Neuronal stem cell (in vitro differentiated cells): ENCODE measurements at regions not wholly inside any gene's neighbourhood (a gene's known extent, or its start where the extent isn't known, plus 50 kb on each side); places are given as distances from the start of the nearest gene placed in this dataset.

Experiments
- DNase-seq: peaks from one replicate; pipeline ENCODE4 v3.0.0-alpha.2; 2013; ENCODE audit warnings: low spot score
- H2AFZ ChIP-seq: one replicate; pipeline ENCODE4 v1.6.1; 2013; ENCODE audit warnings: mild to moderate bottlenecking, low read length, inconsistent platforms
- H2AK5ac ChIP-seq: 2 replicates; pipeline ENCODE4 v1.6.1; 2013; ENCODE audit warnings: low read depth, mild to moderate bottlenecking, inconsistent platforms, low read length, moderate library complexity, mixed read lengths
- H2BK120ac ChIP-seq: 2 replicates; pipeline ENCODE4 v1.6.1; 2013; ENCODE audit warnings: low read depth, mild to moderate bottlenecking, inconsistent platforms, low read length, moderate library complexity, mixed read lengths
- H2BK12ac ChIP-seq: one replicate; pipeline ENCODE4 v1.6.1; 2013; ENCODE audit warnings: low read length, inconsistent platforms
- H2BK15ac ChIP-seq: 2 replicates; pipeline ENCODE4 v1.6.1; 2013; ENCODE audit warnings: mild to moderate bottlenecking, low read length, inconsistent platforms, mixed read lengths
- H2BK5ac ChIP-seq: one replicate; pipeline ENCODE4 v1.6.1; 2013; ENCODE audit warnings: inconsistent platforms, mild to moderate bottlenecking, low read length, moderate library complexity
- H3K14ac ChIP-seq: one replicate; pipeline ENCODE4 v1.6.1; 2013; ENCODE audit warnings: low read length, inconsistent platforms
- H3K18ac ChIP-seq: 2 replicates; pipeline ENCODE4 v1.6.1; 2013; ENCODE audit warnings: low read length, inconsistent platforms
- H3K23ac ChIP-seq: 2 replicates; pipeline ENCODE4 v1.6.1; 2013; ENCODE audit warnings: low read depth, mild to moderate bottlenecking, mixed read lengths, low read length, inconsistent platforms; ENCODE audit not compliant: poor library complexity
- H3K27ac ChIP-seq: replicated peaks from 3 replicates; pipeline ENCODE4 v1.5.1; 2013; ENCODE audit warnings: low read length, inconsistent platforms
- H3K27me3 ChIP-seq, 3 experiments: 2 replicates each; pipeline ENCODE4 v1.6.1; 2013; ENCODE audit warnings: low read length in 3 of 3, mild to moderate bottlenecking in 2 of 3, inconsistent platforms in 1 of 3, low read depth in 1 of 3, mixed read lengths in 1 of 3, moderate library complexity in 1 of 3; ENCODE audit not compliant: control insufficient read depth in 3 of 3, insufficient read depth in 3 of 3
- H3K36me3 ChIP-seq, 2 donors: replicated peaks in 1 of 2; 2 replicates each; pipeline ENCODE4 v1.6.1; 2013; ENCODE audit warnings: low read length in 2 of 2; ENCODE audit not compliant: control insufficient read depth in 2 of 2, insufficient read depth in 2 of 2
- H3K4ac ChIP-seq: 2 replicates; pipeline ENCODE4 v1.6.1; 2013; ENCODE audit warnings: inconsistent platforms, mild to moderate bottlenecking, low read length, moderate library complexity
- H3K4me1 ChIP-seq, 2 donors: 1 replicate in 1 of 2; 2 replicates in 1 of 2; pipeline ENCODE4 v1.6.1; 2013; ENCODE audit warnings: low read length in 2 of 2, low read depth in 1 of 2; ENCODE audit not compliant: control insufficient read depth in 2 of 2, insufficient read depth in 1 of 2
- H3K4me2 ChIP-seq: one replicate; pipeline ENCODE4 v1.6.1; 2013; ENCODE audit warnings: mild to moderate bottlenecking, low read length, inconsistent platforms; ENCODE audit not compliant: insufficient read depth, poor library complexity, severe bottlenecking
- H3K4me3 ChIP-seq, 2 donors: 2 replicates each; pipeline ENCODE4 v1.5.1; 2013; ENCODE audit warnings: low read length in 2 of 2, mild to moderate bottlenecking in 2 of 2, inconsistent platforms in 1 of 2, moderate library complexity in 1 of 2
- H3K79me1 ChIP-seq: one replicate; pipeline ENCODE4 v1.6.1; 2013; ENCODE audit warnings: low read depth, mild to moderate bottlenecking, inconsistent platforms, low read length, moderate library complexity
- H3K9ac ChIP-seq: one replicate; pipeline ENCODE4 v1.6.1; 2013; ENCODE audit warnings: mild to moderate bottlenecking, low read depth, low read length, inconsistent platforms; ENCODE audit not compliant: poor library complexity
- H3K9me3 ChIP-seq, 2 donors: replicated peaks in 1 of 2; 2 replicates each; pipeline versions ENCODE3 to v1.6.1; 2013; ENCODE audit warnings: low read length in 2 of 2, mild to moderate bottlenecking in 2 of 2, inconsistent platforms in 1 of 2, low read depth in 1 of 2, mixed read lengths in 1 of 2, moderate library complexity in 1 of 2; ENCODE audit not compliant: control insufficient read depth in 2 of 2, insufficient read depth in 1 of 2
- H4K8ac ChIP-seq: one replicate; pipeline ENCODE4 v1.6.1; 2013; ENCODE audit warnings: low read depth, mild to moderate bottlenecking, inconsistent platforms, low read length, moderate library complexity
- H4K91ac ChIP-seq: one replicate; pipeline ENCODE4 v1.6.1; 2013; ENCODE audit warnings: low read length, low read depth, mild to moderate bottlenecking, inconsistent platforms; ENCODE audit not compliant: poor library complexity
- WGBS, 2 donors: extraction: QIAGEN DNeasy Blood & Tissue Kit; methylation state at CpG; one replicate each; pipeline ENCODE4 v1.1.7; 2013; ENCODE audit warnings: missing lambda C conversion rate in 2 of 2, mixed read lengths in 1 of 2; ENCODE audit not compliant: insufficient read length in 2 of 2, insufficient replicate concordance in 1 of 2; ENCODE audit errors: extremely low coverage in 2 of 2; 5-methylcytosine and 5-hydroxymethylcytosine counted together

GRCh38 chr2:212931271-212931670 is 220.1 kb downstream of the IKZF2 start:
- H2BK120ac ChIP-seq, result no peak overlapping the region
- peaks cover 0 to 5% of the 10 kb centered on the region in 2 donors for H3K4me1 ChIP-seq
- no peak overlapping the region for H2BK12ac ChIP-seq
- H3K36me3 ChIP-seq, result no peaks in the 10 kb centered on the region
- no peak overlapping the region for H2AK5ac ChIP-seq
- H3K9ac ChIP-seq, result no peak overlapping the region
- no peak overlapping the region for H3K23ac ChIP-seq
- no peak overlapping the region for H2BK5ac ChIP-seq
- DNase-seq, result no peak
- no peak overlapping the region for H3K4ac ChIP-seq
- no peak overlapping the region for H3K14ac ChIP-seq
- H3K27ac ChIP-seq, result no peak overlapping the region
- H3K27me3 ChIP-seq, result no peaks in the 10 kb centered on the region
- no peak overlapping the region for H3K4me3 ChIP-seq
- H2BK15ac ChIP-seq, result no peak overlapping the region
- H4K91ac ChIP-seq, result no peak overlapping the region
- no peaks in the 10 kb centered on the region for H3K79me1 ChIP-seq
- no peak overlapping the region for H3K18ac ChIP-seq
- no CpG with 5 or more reads among the region's 5 CpGs for WGBS, 2 donors
- H2AFZ ChIP-seq, result no peak overlapping the region
- H4K8ac ChIP-seq, result no peak overlapping the region
- no peaks in the 10 kb centered on the region for H3K9me3 ChIP-seq
- no peak overlapping the region for H3K4me2 ChIP-seq

- Histone ChIP-seq H2AK5ac (no peak overlapping the region), H3K9ac (no peak overlapping the region), H2BK15ac (no peak overlapping the region), H2BK120ac (no peak overlapping the region), H3K9me3 (no peaks in the 10 kb centered on the region), H3K79me1 (no peaks in the 10 kb centered on the region), H3K36me3 (no peaks in the 10 kb centered on the region), H2BK5ac (no peak overlapping the region), H3K23ac (no peak overlapping the region), H3K18ac (no peak overlapping the region), H2AFZ (no peak overlapping the region), H3K27ac (no peak overlapping the region), H3K4ac (no peak overlapping the region), H2BK12ac (no peak overlapping the region), H3K27me3 (no peaks in the 10 kb centered on the region), H3K4me1 (peaks cover 0 to 5% of the 10 kb centered on the region in 2 donors), H4K91ac (no peak overlapping the region), H3K4me2 (no peak overlapping the region), H3K14ac (no peak overlapping the region), H4K8ac (no peak overlapping the region), H3K4me3 (no peak overlapping the region)
- WGBS, 2 donors, result no CpG with 5 or more reads among the region's 1 CpG
- DNase-seq, result no peak
Measured at GRCh38 chr2:212930556-212931260, 220.7 kb downstream of the IKZF2 start.

GRCh38 chr2:212929971-212930370 is 221.4 kb downstream of the IKZF2 start:
- Histone ChIP-seq H3K36me3 (no peaks in the 10 kb centered on the region), H2AK5ac (no peak overlapping the region), H3K4me1 (peaks cover 0 to 5% of the 10 kb centered on the region in 2 donors), H3K27ac (no peak overlapping the region), H3K18ac (no peak overlapping the region), H3K79me1 (no peaks in the 10 kb centered on the region), H2BK120ac (no peak overlapping the region), H3K4me3 (no peak overlapping the region), H3K23ac (no peak overlapping the region), H3K27me3 (no peaks in the 10 kb centered on the region), H3K4ac (no peak overlapping the region), H3K9ac (no peak overlapping the region), H2BK15ac (no peak overlapping the region), H3K4me2 (no peak overlapping the region), H4K8ac (no peak overlapping the region), H4K91ac (no peak overlapping the region), H3K14ac (no peak overlapping the region), H2BK5ac (no peak overlapping the region), H2BK12ac (no peak overlapping the region), H2AFZ (no peak overlapping the region), H3K9me3 (peaks cover 0 to 1% of the 10 kb centered on the region in 2 donors)
- WGBS, 2 donors, result no CpG with 5 or more reads among the region's 3 CpGs
- no peak for DNase-seq

- Histone ChIP-seq H3K4me3 (no peak overlapping the region), H3K27ac (no peak overlapping the region), H3K79me1 (no peaks in the 10 kb centered on the region), H3K36me3 (no peaks in the 10 kb centered on the region), H3K4me2 (no peak overlapping the region), H3K9me3 (peaks cover 2 to 8% of the 10 kb centered on the region in 2 donors), H2BK12ac (no peak overlapping the region), H2AK5ac (no peak overlapping the region), H3K18ac (no peak overlapping the region), H2BK120ac (no peak overlapping the region), H3K27me3 (no peaks in the 10 kb centered on the region), H3K9ac (no peak overlapping the region), H3K14ac (no peak overlapping the region), H3K4me1 (peaks cover 0 to 5% of the 10 kb centered on the region in 2 donors), H4K91ac (no peak overlapping the region), H2BK5ac (no peak overlapping the region), H3K23ac (no peak overlapping the region), H3K4ac (no peak overlapping the region), H2AFZ (no peak overlapping the region), H4K8ac (no peak overlapping the region), H2BK15ac (no peak overlapping the region)
- no CpG with 5 or more reads among the region's 2 CpGs for WGBS, 2 donors
- DNase-seq, result no peak
Measured at GRCh38 chr2:212929116-212929515, 222.3 kb downstream of the IKZF2 start.
